ENCODE measurements at regions not wholly inside any gene's neighbourhood (a gene's known extent, or its start where the extent isn't known, plus 50 kb on each side); places are given as distances from the start of the nearest gene placed in this dataset.

DNA sequence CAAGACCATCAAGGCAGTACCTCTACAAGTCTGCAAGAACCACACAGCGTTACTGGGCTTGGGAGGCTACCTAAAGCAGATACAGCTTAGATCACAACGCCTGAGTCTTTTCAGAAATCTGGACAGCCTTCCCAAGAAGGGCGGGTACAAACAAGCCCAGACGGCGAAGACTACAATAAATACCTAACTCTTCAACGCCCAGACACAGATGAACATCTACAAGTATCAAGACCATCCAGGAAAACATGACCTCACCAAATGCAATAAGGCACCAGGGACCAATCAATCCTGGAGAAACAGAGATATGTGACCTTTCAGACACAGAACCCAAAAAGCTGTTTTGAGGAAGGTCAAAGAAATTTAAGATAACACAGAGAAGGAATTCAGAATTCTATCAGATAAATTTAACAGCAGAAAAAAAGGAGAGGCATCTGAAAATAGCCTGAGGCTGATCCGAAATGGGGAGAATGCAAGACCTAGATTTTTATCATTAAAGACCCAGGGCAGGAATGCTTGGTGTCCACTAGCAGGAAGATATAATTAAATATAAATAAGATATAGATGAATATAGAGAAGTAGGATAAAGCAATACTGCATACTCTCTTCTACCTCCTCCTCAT, 131.7 kb upstream of the COL21A1 start:
- Histone ChIP-seq H3K27ac (no peak overlapping the region), H3K4me3 (no peak overlapping the region), H3K36me3 (no peaks in the 10 kb centered on the region), H3K4me1 (peaks cover 7 to 59% (median 8%) of the 10 kb centered on the region in 3 donors), H3K9me3 (no peaks in the 10 kb centered on the region), H3K27me3 (no peaks in the 10 kb centered on the region)
- no peak for TF ChIP-seq POLR2AphosphoS5 (IDR thresholded peaks at IDR 0.05)
- no peak for TF ChIP-seq POLR2A (IDR thresholded peaks at IDR 0.05)
- TF ChIP-seq, protein P1, sequence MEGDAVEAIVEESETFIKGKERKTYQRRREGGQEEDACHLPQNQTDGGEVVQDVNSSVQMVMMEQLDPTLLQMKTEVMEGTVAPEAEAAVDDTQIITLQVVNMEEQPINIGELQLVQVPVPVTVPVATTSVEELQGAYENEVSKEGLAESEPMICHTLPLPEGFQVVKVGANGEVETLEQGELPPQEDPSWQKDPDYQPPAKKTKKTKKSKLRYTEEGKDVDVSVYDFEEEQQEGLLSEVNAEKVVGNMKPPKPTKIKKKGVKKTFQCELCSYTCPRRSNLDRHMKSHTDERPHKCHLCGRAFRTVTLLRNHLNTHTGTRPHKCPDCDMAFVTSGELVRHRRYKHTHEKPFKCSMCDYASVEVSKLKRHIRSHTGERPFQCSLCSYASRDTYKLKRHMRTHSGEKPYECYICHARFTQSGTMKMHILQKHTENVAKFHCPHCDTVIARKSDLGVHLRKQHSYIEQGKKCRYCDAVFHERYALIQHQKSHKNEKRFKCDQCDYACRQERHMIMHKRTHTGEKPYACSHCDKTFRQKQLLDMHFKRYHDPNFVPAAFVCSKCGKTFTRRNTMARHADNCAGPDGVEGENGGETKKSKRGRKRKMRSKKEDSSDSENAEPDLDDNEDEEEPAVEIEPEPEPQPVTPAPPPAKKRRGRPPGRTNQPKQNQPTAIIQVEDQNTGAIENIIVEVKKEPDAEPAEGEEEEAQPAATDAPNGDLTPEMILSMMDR (IDR thresholded peaks at IDR 0.05) = no peak
- TF ChIP-seq EP300 (IDR thresholded peaks at IDR 0.05) = no peak
- no peak for ATAC-seq
- whole genome bisulfite sequencing, 2 donors (ENCODE audit: low coverage in 1 of 2) = 66 to 94% methylated on average over 3 to 5 of the region's 7 CpGs

DNA sequence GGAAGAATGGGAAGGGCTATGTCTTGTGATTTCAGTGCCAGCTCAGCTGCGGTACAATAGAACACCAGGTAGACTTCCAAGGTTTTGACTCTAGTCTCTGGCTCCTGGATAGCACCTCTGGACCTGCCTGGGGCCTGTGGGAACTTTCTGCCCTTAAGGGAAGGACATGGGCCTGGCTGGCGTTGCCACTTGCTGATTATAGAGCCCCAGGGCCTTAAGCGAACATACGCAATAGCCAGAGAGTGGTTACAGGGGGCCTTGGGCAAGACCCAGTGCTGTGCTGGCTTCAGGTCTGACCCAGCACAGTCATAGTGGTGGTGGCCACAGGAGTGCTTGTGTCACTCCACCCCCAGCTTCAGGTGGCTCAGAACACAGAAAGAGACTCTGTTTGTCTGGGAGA, 131.1 kb upstream of the COL21A1 start:
- H3K9me3 ChIP-seq = no peaks in the 10 kb centered on the region
- ATAC-seq = no peak
- no peak overlapping the region for H3K27ac ChIP-seq
- peaks cover 6 to 59% (median 7%) of the 10 kb centered on the region in 3 donors for H3K4me1 ChIP-seq
- TF ChIP-seq POLR2AphosphoS5 (IDR thresholded peaks at IDR 0.05) (no peak), EP300 (IDR thresholded peaks at IDR 0.05) (no peak), POLR2A (IDR thresholded peaks at IDR 0.05) (no peak)
- TF ChIP-seq, protein P1 (IDR thresholded peaks at IDR 0.05) = no peak
- no CpG with 5 or more reads among the region's 4 CpGs for WGBS, 2 donors (ENCODE audit: low coverage in 1 of 2)
- H3K27me3 ChIP-seq = no peaks in the 10 kb centered on the region
- no peaks in the 10 kb centered on the region for H3K36me3 ChIP-seq
- H3K4me3 ChIP-seq = no peak overlapping the region

DNA sequence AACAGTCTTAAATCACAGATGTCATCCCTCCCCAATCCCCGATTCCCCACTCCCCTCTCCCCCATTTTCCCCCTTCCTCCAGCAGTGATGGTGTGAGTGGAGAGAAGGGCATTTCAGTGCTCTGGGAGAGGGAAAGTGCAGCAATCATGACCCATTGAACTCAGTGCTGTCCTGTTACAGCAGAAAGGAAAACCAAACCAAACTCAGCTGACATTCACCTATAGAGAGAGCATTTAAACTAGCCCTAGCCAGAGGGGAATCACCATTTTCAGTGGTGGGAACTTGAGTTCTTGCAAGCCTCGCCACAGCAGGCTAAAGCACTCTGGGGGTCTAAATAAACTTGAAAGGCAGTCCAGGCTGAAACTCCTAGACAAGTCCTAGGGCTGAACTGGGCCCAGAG, 129.9 kb upstream of the COL21A1 start:
- Histone ChIP-seq H3K27ac (no peak overlapping the region), H3K4me1 (peaks cover 7 to 58% (median 12%) of the 10 kb centered on the region in 3 donors)
- WGBS, 2 donors (ENCODE audit: low coverage in 1 of 2) = 60 to 100% methylated on average over 1 of the region's 2 CpGs

DNA sequence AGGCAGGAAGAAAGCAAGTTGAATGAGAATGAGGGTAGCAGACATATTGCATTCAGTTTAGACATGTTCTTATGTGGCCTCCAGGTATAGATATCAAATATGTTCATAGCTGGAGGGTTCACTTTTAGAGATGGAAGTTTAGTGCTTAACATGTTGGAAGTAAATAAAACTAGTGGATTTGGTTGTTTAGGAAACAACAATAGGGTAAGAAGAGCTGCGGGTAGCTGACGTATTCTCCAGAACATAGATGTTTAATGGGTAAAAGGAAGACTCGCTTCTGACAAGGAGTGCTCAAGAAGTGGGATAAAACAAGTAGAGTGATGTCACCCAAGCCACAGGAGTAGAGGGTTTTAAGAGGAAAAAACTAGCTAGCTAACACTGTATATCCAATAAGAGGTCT, 128.4 kb upstream of the COL21A1 start:
- Histone ChIP-seq H3K27ac (peak overlapping the region; percentile 87 to 97 (median 92)), H3K9me3 (no peaks in the 10 kb centered on the region), H3K4me3 (no peak overlapping the region), H3K27me3 (no peaks in the 10 kb centered on the region), H3K4me1 (peaks cover 21 to 61% (median 22%) of the 10 kb centered on the region in 3 donors), H3K36me3 (no peaks in the 10 kb centered on the region)
- ATAC-seq = no peak
- 88 to 100% methylated on average over 3 of the region's 3 CpGs for WGBS, 2 donors (ENCODE audit: low coverage in 1 of 2)
- TF ChIP-seq POLR2A (IDR thresholded peaks at IDR 0.05) (no peak), EP300 (IDR thresholded peaks at IDR 0.05) (no peak), POLR2AphosphoS5 (IDR thresholded peaks at IDR 0.05) (no peak)
- TF ChIP-seq, protein P1 (IDR thresholded peaks at IDR 0.05) = no peak

More for the DNA sequence above, 129.9 kb upstream of the COL21A1 start:
- TF ChIP-seq POLR2AphosphoS5 (IDR thresholded peaks at IDR 0.05) (no peak), EP300 (IDR thresholded peaks at IDR 0.05) (no peak), POLR2A (IDR thresholded peaks at IDR 0.05) (no peak)
- TF ChIP-seq, protein P1 (IDR thresholded peaks at IDR 0.05) = no peak
- Histone ChIP-seq H3K27me3 (no peaks in the 10 kb centered on the region), H3K9me3 (no peaks in the 10 kb centered on the region), H3K36me3 (no peaks in the 10 kb centered on the region), H3K4me3 (no peak overlapping the region)
- no peak for ATAC-seq

DNA sequence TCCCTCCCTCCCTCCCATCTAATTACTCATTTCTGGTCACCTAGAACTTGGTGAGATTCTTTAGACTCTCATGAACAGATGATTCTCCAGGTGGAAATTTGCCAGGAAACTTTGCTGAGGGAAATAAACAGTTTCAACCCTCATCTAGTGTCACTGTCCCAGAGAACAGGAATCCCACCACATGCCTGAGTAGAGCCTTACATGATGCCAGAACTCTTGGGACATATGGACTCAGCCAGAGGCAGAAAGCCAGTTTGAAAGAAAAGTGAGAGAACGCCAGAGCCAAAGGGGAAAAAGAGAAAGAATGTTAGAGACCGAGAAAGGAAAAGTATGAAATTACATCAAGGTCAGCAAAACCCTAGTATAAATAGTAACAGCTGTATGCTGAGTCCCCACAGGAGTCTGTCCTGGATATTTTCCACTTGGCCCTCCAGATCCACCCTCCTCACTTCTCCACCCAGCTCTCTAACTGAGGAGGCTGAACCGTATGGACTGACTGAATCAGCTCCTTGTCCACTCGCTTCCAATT, 127.5 kb upstream of the COL21A1 start:
- Histone ChIP-seq H3K4me1 (peaks cover 23 to 66% (median 24%) of the 10 kb centered on the region in 3 donors), H3K4me3 (peak overlapping the region in 1 of 2 donors; percentile 9), H3K27ac (peak overlapping the region; percentile 87 to 97 (median 92)), H3K9me3 (no peaks in the 10 kb centered on the region), H3K27me3 (no peaks in the 10 kb centered on the region), H3K36me3 (no peaks in the 10 kb centered on the region)
- TF ChIP-seq EP300 (IDR thresholded peaks at IDR 0.05) = no peak
- no peak for TF ChIP-seq POLR2A (IDR thresholded peaks at IDR 0.05)
- TF ChIP-seq POLR2AphosphoS5 (IDR thresholded peaks at IDR 0.05) = peak; percentile 80
- 0 to 35% methylated on average over 3 to 4 of the region's 4 CpGs for WGBS, 2 donors (ENCODE audit: low coverage in 1 of 2)
- ATAC-seq = peak; percentile 75
